G401 (cell line): ENCODE measurements at regions not wholly inside any gene's neighbourhood (a gene's known extent, or its start where the extent isn't known, plus 50 kb on each side); places are given as distances from the start of the nearest gene placed in this dataset.

ENCODE experiments used
- DNase-seq: peaks from one replicate; pipeline ENCODE4 v3.0.0-alpha.2; 2015; ENCODE audit warnings: low spot score
- in situ Hi-C: cut with HindIII; loops from 2 replicates; pipeline ENCODE4 v1.10.0; 2016; ENCODE audit warnings: low sequenced_read_pairs, mixed read lengths

DNA sequence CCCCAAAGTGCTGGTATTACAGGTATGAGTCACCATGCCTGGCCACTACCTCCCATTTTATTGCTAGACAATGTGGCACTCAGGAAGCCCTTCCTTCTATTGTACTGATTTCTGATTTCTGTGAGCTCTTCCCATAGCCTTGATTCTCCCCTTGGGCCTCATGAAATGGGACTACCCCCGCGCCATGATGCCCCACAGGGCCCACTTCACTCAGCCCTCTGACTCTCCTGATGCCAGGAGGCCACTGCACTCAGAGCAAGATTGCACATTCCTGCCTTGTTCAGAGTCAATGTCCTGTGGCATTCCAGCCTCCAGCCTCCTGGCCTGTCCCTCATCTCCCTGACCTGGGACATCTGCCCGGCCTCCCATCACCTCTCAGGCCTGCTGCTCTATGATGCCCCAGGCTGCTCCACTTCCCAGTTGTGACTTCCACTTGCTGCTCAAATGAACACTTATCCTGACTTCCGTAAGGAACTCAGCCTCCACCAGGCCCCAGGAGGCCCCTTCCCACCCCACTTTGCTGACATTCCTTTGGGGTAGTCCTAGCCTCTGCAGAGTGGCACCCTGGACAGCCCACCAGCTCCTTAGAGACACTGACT is 66.6 kb upstream of the KSR1 start:
- DNase-seq = no peak
- in situ Hi-C loops = no loop called here

DNA sequence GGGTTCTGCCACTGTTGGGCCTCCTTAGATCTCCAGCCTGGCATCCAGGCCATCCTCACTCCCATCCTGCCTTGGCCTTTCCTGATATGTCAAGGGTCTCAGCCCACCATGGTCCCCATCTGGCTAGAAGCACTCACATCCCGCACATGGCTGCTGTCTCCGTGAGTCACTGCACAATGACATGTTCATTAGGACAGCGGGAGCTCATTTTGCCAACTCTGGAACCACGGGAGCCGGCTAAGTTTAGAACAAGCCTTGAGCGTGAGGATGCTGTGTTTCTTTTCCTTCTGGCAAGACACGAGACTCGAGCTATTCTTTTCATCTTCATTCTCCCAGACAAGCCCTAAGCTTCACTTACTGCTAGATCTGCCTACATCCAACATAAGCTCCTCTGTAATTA is 65.7 kb upstream of the KSR1 start:
- no peak for DNase-seq
- in situ Hi-C loops = no loop called here

DNA sequence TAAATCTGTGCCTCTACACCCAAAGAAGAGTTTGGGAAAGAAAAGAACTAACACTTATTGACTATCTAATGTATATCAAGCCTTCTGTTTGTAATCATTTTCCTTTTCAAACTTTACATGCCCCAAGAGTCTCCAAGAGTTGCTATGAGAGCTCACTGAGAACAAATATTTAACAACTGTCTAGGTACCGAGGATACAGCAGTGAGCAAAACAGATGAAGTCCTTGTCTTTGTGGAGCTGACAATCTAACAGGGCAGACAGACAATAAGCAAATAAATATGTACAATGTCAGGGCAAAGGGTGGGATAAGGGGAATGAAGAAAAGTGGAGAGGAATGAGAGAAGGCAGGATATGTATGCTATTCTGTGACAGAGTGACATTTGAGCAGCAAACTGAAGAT is 64.8 kb upstream of the KSR1 start:
- in situ Hi-C loops = no loop called here
- no peak for DNase-seq

DNA sequence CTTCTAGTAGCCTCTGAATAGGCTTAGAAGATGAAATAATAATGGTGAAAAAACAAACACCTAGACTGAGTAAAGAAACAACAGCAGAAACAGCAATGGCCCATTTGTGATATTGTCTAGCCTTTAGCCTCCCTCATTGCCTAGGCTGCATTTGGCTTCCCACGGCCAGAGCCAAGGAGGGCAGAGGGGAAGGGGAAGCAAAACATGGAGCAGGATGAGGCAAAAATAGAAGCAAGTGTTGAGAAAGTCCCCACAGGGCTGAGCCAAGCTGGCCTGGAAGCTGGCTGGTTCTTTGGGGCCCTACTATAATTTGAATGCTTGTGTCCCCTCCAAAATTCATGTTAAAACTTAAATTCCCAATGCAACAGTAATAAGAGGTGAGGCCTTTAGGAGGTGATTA is 60.2 kb upstream of the KSR1 start:
- no peak for DNase-seq
- in situ Hi-C loops = no loop called here

DNA sequence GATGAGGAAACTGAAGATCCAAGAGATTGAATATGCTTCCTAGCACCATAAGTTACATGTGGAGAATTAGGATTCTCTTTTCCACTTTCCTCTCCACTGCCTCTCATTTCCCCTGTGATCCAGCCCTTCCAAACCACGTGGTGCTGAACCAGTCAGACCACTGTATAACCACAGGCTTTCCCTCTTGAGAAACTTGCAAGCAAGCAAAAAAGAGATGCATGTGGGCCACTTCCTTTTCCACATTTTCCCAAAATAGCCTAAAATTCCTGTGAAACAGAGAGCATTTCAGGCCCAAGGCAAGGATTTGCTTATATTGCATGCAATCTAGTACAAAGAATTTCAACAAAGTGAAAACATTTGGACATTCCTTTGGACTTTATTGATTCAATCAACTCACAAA is 59.3 kb upstream of the KSR1 start:
- no peak for DNase-seq
- in situ Hi-C loops = no loop called here

DNA sequence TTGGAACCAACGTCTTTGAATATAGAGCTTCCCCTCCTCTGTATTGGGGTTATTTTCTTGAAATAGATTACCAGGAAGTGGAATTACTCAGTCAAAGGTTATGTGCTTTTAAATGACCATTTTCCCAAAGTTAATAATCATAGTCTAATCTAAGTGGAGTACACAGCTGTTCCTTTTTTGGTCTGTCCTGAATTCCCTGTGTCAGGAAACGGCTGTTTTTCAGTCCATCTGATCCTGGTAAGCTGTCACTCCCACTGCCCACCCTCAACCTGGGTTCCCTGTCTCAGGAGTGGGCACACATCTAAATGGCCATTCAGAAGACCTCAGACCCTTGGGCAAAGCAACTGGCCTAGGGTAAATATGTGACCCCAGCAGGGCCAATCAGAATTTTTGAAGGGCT is 57.6 kb upstream of the KSR1 start:
- in situ Hi-C loops = no loop called here

DNA sequence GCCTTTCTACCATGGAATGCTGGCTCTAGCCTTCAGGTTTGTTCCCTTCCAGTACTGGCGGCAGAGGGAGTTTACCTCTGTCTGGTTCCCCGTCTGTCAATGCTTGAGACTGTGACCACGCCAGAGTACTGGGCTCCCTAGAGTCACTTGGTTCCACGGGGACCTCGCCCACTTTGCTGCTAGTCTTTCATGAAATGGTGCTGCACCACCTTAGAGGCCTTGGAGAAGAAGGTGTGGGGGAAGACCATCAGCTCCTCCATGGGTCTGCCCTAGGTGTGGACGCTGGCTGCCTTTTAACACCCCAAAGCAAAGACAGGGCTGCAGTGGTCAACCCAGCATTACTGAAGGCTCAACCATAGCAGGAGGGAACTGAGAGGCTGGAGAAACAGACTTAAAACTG is 55.3 kb upstream of the KSR1 start:
- in situ Hi-C loops = no loop called here

More for the DNA sequence above, 57.6 kb upstream of the KSR1 start:
- no peak for DNase-seq

DNA sequence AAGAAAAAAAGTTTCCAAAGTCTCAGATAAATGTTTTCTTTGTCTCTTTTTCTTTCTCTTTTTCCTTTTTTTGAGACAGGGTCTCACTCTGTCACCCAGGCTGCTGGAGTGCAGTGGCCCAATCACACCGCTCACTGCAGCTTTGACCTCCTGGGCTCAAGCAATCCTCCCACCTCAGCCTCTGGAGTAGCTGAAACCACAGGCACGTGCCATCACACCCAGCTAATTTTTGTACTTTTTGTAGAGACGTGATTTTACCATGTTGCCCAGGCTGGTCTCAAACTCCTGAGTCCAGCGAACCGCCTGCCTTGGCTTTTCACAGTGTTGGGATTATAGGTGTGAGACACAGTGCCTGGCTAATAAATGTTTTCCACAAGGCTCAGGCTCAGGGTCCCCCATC is 53.3 kb upstream of the KSR1 start:
- in situ Hi-C loops = no loop called here
- DNase-seq = no peak

More for the DNA sequence above, 55.3 kb upstream of the KSR1 start:
- DNase-seq = no peak

DNA sequence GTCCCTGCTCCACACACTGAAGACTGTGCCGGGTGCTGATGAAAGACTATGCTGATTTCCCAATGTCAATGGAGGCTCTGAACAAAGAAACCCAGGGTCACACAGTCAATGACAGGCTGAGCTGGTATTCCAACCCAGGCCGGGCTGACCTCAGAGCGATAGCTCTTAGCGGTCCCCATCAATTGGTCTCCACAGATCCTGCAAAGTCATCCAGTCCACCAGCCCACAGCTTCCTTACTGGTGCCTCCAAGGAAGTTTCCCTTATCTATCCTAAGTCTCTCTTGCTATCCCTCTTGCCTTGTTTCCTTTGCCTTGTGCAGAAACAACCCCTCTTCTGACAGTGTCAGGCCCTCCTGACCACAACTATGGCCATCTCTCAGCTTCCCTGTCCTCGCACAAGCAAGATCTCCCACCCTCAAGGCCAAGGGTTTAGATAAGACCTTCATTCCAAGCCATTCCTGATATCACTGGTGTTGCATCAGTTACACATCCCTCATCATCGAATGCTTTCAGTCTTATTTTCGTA is 52.7 kb upstream of the KSR1 start:
- in situ Hi-C loops = no loop called here
- no peak for DNase-seq

DNA sequence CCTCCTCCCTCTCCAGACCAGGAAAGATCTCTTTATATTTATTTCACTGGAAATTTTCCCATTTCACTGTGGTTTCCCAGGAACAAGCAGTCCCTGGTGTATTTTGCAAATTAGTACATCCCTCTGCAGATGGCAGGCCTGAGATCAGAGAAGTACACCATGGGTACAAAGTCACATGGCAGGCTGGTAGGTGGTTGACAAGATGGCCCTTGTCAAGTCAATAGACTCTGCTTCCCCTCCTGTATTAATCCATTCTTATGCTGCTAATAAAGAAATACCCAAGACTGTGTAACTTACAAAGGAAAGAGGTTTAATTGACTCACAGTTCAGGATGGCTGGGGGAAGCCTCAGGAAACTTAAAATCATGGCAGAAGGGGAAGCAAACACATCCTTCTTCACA is 51.6 kb upstream of the KSR1 start:
- no peak for DNase-seq
- in situ Hi-C loops = no loop called here
